ENCODE measurements at regions not wholly inside any gene's neighbourhood (a gene's known extent, or its start where the extent isn't known, plus 50 kb on each side); places are given as distances from the start of the nearest gene placed in this dataset.

GRCh38 chr15:39333896-39334295, 247.0 kb upstream of the THBS1 start:
- TF ChIP-seq ESRRG (CRISPR knock-in tag; IDR thresholded peaks at IDR 0.05), result no peak
- TF ChIP-seq PPARA (CRISPR knock-in tag; IDR thresholded peaks at IDR 0.05; ENCODE audit: borderline replicate concordance), result no peak
- TF ChIP-seq ZC3H10 (CRISPR knock-in tag; IDR thresholded peaks at IDR 0.05), result no peak
- no peak for TF ChIP-seq TSHZ2 (CRISPR knock-in tag; IDR thresholded peaks at IDR 0.05)
- no peak for TF ChIP-seq CREB5 (CRISPR knock-in tag; IDR thresholded peaks at IDR 0.05; ENCODE audit: low read depth)
- TF ChIP-seq TCF4 (CRISPR knock-in tag; IDR thresholded peaks at IDR 0.05; ENCODE audit: borderline replicate concordance), result no peak
- TF ChIP-seq ZFP3 (CRISPR knock-in tag; IDR thresholded peaks at IDR 0.05), result no peak
- TF ChIP-seq RARB (CRISPR knock-in tag; IDR thresholded peaks at IDR 0.05), result no peak
